Upper lobe of right lung (tissue), 1 donor: ENCODE measurements at regions not wholly inside any gene's neighbourhood (a gene's known extent, or its start where the extent isn't known, plus 50 kb on each side); places are given as distances from the start of the nearest gene placed in this dataset.
A peak's percentile ranks its signal among the peaks of the same experiment; 100 is the strongest.

Source experiments
- ATAC-seq: fragments of 200-7000 bp; cut with Tn5 transposase; one replicate; pipeline ENCODE4 v1.9.1; 2020; ENCODE audit warnings: mild to moderate bottlenecking, moderate library complexity
- DNase-seq: peaks from one replicate; pipeline ENCODE4 v3.0.0-alpha.2; 2020
- H3K27ac ChIP-seq: fragments of 200-600 bp; one replicate; pipeline ENCODE4 v1.8.0; 2022
- H3K27me3 ChIP-seq: fragments of 200-600 bp; one replicate; pipeline ENCODE4 v1.8.0; 2022; ENCODE audit warnings: mild to moderate bottlenecking
- H3K36me3 ChIP-seq: fragments of 200-600 bp; one replicate; pipeline ENCODE4 v1.8.0; 2022
- H3K4me1 ChIP-seq: fragments of 200-600 bp; one replicate; pipeline ENCODE4 v1.8.0; 2022
- H3K4me3 ChIP-seq: fragments of 200-600 bp; one replicate; pipeline ENCODE4 v1.8.0; 2022; ENCODE audit warnings: mild to moderate bottlenecking
- H3K9me3 ChIP-seq: fragments of 200-600 bp; one replicate; pipeline ENCODE4 v1.8.0; 2022
- intact Hi-C: fragments of 100-400 bp; cut with DNase I; formaldehyde crosslinking; loops from one replicate; pipeline ENCODE4 v1.11.0; 2022
- TF ChIP-seq, protein P1 (sequence below): fragments of 200-600 bp; IDR thresholded peaks from one replicate; pipeline ENCODE4 v1.8.0; 2022; ENCODE audit warnings: antibody characterized with exemption
- donor health status: DM: no; HTN: yes; CAD: no; lungs with severe emphysema.

DNA sequence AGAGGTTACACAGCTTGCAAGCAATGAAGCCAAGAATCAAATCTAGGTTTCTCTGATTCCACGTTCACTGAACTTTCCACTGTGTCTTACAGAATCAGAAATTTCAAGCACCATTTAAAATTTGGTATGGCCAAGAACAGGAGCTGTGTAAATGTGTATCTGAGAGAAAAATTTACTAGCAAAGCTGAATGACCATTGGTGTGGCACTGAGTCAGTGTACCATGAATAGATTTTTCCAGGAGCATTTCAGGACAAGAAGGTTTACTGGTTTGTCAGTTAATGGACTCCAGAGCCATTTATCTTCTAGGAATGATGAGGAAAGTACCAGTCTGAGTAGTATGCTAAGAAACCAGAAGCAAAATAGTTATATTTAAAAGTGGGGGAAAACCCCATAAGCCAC, 269.4 kb upstream of the FAT3 start:
- TF ChIP-seq, protein P1, sequence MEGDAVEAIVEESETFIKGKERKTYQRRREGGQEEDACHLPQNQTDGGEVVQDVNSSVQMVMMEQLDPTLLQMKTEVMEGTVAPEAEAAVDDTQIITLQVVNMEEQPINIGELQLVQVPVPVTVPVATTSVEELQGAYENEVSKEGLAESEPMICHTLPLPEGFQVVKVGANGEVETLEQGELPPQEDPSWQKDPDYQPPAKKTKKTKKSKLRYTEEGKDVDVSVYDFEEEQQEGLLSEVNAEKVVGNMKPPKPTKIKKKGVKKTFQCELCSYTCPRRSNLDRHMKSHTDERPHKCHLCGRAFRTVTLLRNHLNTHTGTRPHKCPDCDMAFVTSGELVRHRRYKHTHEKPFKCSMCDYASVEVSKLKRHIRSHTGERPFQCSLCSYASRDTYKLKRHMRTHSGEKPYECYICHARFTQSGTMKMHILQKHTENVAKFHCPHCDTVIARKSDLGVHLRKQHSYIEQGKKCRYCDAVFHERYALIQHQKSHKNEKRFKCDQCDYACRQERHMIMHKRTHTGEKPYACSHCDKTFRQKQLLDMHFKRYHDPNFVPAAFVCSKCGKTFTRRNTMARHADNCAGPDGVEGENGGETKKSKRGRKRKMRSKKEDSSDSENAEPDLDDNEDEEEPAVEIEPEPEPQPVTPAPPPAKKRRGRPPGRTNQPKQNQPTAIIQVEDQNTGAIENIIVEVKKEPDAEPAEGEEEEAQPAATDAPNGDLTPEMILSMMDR, result no peak
- H3K27ac ChIP-seq, result no peak overlapping the region
- no peaks in the 10 kb centered on the region for H3K36me3 ChIP-seq
- H3K4me3 ChIP-seq, result no peak overlapping the region
- H3K4me1 ChIP-seq, result no peaks in the 10 kb centered on the region
- ATAC-seq (no peak), DNase-seq (no peak)
- no peaks in the 10 kb centered on the region for H3K27me3 ChIP-seq
- intact Hi-C loops, result no loop called here
- no peaks in the 10 kb centered on the region for H3K9me3 ChIP-seq

GRCh38 chr11:91952056-91952455, 272.6 kb upstream of the FAT3 start:
- intact Hi-C loops, result no loop called here
- DNase-seq, result no peak
- H3K27ac ChIP-seq, result no peak overlapping the region
- no peaks in the 10 kb centered on the region for H3K9me3 ChIP-seq
- no peak overlapping the region for H3K4me3 ChIP-seq
- no peaks in the 10 kb centered on the region for H3K36me3 ChIP-seq
- TF ChIP-seq, protein P1, result no peak
- no peaks in the 10 kb centered on the region for H3K4me1 ChIP-seq
- no peak for ATAC-seq
- no peaks in the 10 kb centered on the region for H3K27me3 ChIP-seq

DNA sequence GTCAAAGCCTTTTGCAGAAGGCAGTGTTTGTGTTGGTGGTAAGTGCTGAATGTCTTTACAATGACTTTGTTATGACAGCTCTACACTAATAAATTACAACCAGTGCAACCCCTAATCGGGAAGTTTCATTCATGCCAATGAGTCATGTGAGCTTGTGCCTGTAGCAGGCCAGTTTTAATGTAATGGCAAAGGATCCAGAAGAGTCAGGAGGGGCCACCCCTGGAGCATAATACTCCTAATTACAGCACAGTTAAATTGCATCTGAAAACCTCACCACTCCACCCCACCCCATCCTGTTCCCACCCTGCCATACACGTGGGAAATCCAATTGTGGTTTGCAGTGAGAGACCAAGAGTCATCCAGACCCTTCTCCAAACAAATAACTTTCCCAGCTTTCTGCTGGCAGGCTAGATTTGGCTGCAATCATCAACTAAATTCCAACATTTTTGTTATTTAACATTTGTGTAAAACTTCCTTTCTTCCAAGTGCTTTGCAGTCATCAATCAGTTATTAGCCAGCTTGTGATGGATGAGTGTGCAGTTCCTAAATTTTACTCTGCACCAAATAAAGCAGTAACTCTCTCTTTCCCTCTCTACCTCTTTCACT, 277.3 kb upstream of the FAT3 start:
- ATAC-seq (peak; percentile 36), DNase-seq (no peak)
- H3K36me3 ChIP-seq, result no peaks in the 10 kb centered on the region
- no peaks in the 10 kb centered on the region for H3K27me3 ChIP-seq
- TF ChIP-seq, protein P1, result no peak
- no peaks in the 10 kb centered on the region for H3K9me3 ChIP-seq
- H3K4me1 ChIP-seq, result no peaks in the 10 kb centered on the region
- H3K4me3 ChIP-seq, result no peak overlapping the region
- intact Hi-C loops, result no loop called here
- no peak overlapping the region for H3K27ac ChIP-seq

DNA sequence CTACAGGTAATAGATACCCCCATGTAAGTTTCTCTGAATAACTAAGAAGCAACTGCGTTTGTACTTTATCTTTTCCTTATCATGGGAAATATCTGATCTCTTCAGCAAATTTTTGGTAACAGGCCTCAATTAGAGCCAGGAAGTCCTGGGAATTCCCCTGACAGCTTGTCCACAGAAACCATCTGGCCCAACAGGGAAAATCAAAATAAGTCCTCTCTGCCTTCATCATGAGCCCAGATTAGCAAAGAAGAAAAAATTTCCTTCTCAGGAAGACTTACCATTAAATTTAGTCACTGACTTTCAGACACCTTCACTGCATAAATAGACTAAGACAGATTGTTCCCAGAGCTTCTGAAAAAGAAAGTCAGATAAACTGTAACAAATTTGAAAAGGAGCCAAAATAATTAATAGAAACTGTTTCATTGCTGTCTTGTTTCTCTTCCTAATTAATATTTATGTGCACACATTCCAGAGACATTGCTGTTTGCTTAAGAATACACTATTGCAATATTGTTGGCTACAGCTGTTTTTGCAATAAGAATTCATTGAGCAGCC, 278.1 kb upstream of the FAT3 start:
- ATAC-seq, result no peak
- no peak for DNase-seq
- Histone ChIP-seq H3K36me3 (no peaks in the 10 kb centered on the region), H3K27me3 (no peaks in the 10 kb centered on the region), H3K4me3 (no peak overlapping the region), H3K4me1 (no peaks in the 10 kb centered on the region), H3K9me3 (no peaks in the 10 kb centered on the region), H3K27ac (no peak overlapping the region)
- TF ChIP-seq, protein P1, result no peak
- intact Hi-C loops, result no loop called here

DNA sequence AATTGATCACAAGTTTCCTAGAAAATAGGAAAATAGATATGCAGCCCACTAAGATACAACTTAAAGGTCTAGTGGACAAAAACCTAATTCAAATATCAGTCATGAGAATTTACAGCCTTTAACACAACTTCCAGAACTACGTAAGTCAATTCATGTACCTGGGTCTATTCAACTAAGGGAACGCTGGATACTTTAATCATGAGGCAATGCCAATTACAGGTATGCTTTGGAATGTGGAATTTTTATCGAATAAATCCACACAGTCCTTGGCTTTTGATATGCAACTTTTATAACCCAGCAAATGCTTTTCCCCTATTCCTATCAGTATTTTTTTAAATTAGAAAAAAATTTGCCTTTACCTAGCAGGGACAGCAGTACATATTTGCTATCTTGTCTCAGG, 289.5 kb upstream of the FAT3 start:
- TF ChIP-seq, protein P1, result no peak
- ATAC-seq (no peak), DNase-seq (no peak)
- no peak overlapping the region for H3K4me3 ChIP-seq
- intact Hi-C loops, result no loop called here
- no peak overlapping the region for H3K27ac ChIP-seq
- H3K27me3 ChIP-seq, result no peaks in the 10 kb centered on the region
- H3K9me3 ChIP-seq, result no peaks in the 10 kb centered on the region
- H3K4me1 ChIP-seq, result peaks cover 5% of the 10 kb centered on the region
- H3K36me3 ChIP-seq, result no peaks in the 10 kb centered on the region
